Colonic mucosa (tissue), 4 donors: ENCODE measurements at regions not wholly inside any gene's neighbourhood (a gene's known extent, or its start where the extent isn't known, plus 50 kb on each side); places are given as distances from the start of the nearest gene placed in this dataset.
"Not testable (repeated sequence)": the region's sequence is repeated elsewhere in the genome, so short reads cannot be mapped to it uniquely, and the experiment has no call there.

Source experiments
- DNase-seq: peaks from one replicate; pipeline ENCODE4 v3.0.0-alpha.2; 2020
- H3K27ac ChIP-seq: fragments of 200-600 bp; one replicate; pipeline ENCODE4 v1.8.0; 2021
- H3K27me3 ChIP-seq: fragments of 200-600 bp; one replicate; pipeline ENCODE4 v1.8.0; 2021
- H3K36me3 ChIP-seq: fragments of 200-600 bp; one replicate; pipeline ENCODE4 v1.8.0; 2021
- H3K4me1 ChIP-seq: fragments of 200-600 bp; one replicate; pipeline ENCODE4 v1.8.0; 2021; ENCODE audit warnings: mild to moderate bottlenecking
- H3K4me3 ChIP-seq: fragments of 200-600 bp; one replicate; pipeline ENCODE4 v1.8.0; 2021
- H3K9ac ChIP-seq, 2 donors: one replicate each; pipeline ENCODE4 v1.7.0; 2013; ENCODE audit warnings: control low read depth in 2 of 2, low read depth in 2 of 2, low read length in 2 of 2
- H3K9me3 ChIP-seq: fragments of 200-600 bp; one replicate; pipeline ENCODE4 v1.8.0; 2021
- CTCF ChIP-seq: fragments of 200-600 bp; IDR thresholded peaks from one replicate; pipeline ENCODE4 v1.8.0; 2022; ENCODE audit warnings: antibody characterized with exemption, mild to moderate bottlenecking
- intact Hi-C: fragments of 100-400 bp; cut with DNase I; formaldehyde crosslinking; loops from one replicate; pipeline ENCODE4 v1.14.1; 2022
- donor health status: healthy.
- donor health status: DM: no; HTN: no; CAD: no.
- donor health status: DM: no; HTN: no; CAD: no.

GRCh38 chrX:1105671-1106419, 106.6 kb downstream of the CRLF2 start:
- no peaks in the 10 kb centered on the region for H3K9me3 ChIP-seq
- no peak overlapping the region for H3K9ac ChIP-seq
- DNase-seq: no peak
- no peaks in the 10 kb centered on the region for H3K27me3 ChIP-seq
- no peak for TF ChIP-seq CTCF
- intact Hi-C loops: no loop called here
- H3K4me1 ChIP-seq: no peaks in the 10 kb centered on the region
- H3K4me3 ChIP-seq: no peak overlapping the region
- no peaks in the 10 kb centered on the region for H3K36me3 ChIP-seq
- H3K27ac ChIP-seq: no peak overlapping the region

GRCh38 chrX:1105031-1105430, 107.4 kb downstream of the CRLF2 start:
- H3K4me1 ChIP-seq, H3K9me3 ChIP-seq, H3K36me3 ChIP-seq, H3K9ac ChIP-seq, DNase-seq, intact Hi-C loops, H3K4me3 ChIP-seq, H3K27me3 ChIP-seq, H3K27ac ChIP-seq: not testable (repeated sequence)

- Histone ChIP-seq H3K4me3 (no peak overlapping the region), H3K4me1 (no peaks in the 10 kb centered on the region), H3K27ac (no peak overlapping the region), H3K36me3 (no peaks in the 10 kb centered on the region), H3K27me3 (no peaks in the 10 kb centered on the region), H3K9me3 (no peaks in the 10 kb centered on the region), H3K9ac (no peak overlapping the region)
- intact Hi-C loops: no loop called here
- no peak for DNase-seq
- no peak for TF ChIP-seq CTCF
Observed at GRCh38 chrX:1103360-1103759, 109.1 kb downstream of the CRLF2 start.

GRCh38 chrX:1102786-1103185, 109.7 kb downstream of the CRLF2 start:
- Histone ChIP-seq H3K4me3 (no peak overlapping the region), H3K9ac (no peak overlapping the region), H3K27me3 (no peaks in the 10 kb centered on the region), H3K9me3 (no peaks in the 10 kb centered on the region), H3K27ac (no peak overlapping the region), H3K4me1 (no peaks in the 10 kb centered on the region), H3K36me3 (no peaks in the 10 kb centered on the region)
- no peak for TF ChIP-seq CTCF
- intact Hi-C loops: no loop called here
- no peak for DNase-seq

GRCh38 chrX:1102221-1102620, 110.2 kb downstream of the CRLF2 start:
- H3K4me3 ChIP-seq, H3K27me3 ChIP-seq, H3K27ac ChIP-seq, H3K9ac ChIP-seq, DNase-seq, H3K4me1 ChIP-seq, H3K36me3 ChIP-seq, H3K9me3 ChIP-seq, intact Hi-C loops: not testable (repeated sequence)

- no peak overlapping the region for H3K27ac ChIP-seq
- H3K36me3 ChIP-seq: no peaks in the 10 kb centered on the region
- H3K27me3 ChIP-seq: no peaks in the 10 kb centered on the region
- intact Hi-C loops: no loop called here
- H3K9me3 ChIP-seq: no peaks in the 10 kb centered on the region
- H3K4me1 ChIP-seq: no peaks in the 10 kb centered on the region
- no peak overlapping the region for H3K4me3 ChIP-seq
- TF ChIP-seq CTCF: no peak
- DNase-seq: no peak
- no peak overlapping the region for H3K9ac ChIP-seq
Observed at GRCh38 chrX:1099146-1099770, 113.2 kb downstream of the CRLF2 start.
